NCI-H524 treated with DMSO at 0.1 percent for 48 hours (cell line): ENCODE measurements at regions not wholly inside any gene's neighbourhood (a gene's known extent, or its start where the extent isn't known, plus 50 kb on each side); places are given as distances from the start of the nearest gene placed in this dataset.

Experiments used
- DNase-seq: peaks from one replicate; lab custom pipeline; 2025; lab: John Stamatoyannopoulos, UW

DNA sequence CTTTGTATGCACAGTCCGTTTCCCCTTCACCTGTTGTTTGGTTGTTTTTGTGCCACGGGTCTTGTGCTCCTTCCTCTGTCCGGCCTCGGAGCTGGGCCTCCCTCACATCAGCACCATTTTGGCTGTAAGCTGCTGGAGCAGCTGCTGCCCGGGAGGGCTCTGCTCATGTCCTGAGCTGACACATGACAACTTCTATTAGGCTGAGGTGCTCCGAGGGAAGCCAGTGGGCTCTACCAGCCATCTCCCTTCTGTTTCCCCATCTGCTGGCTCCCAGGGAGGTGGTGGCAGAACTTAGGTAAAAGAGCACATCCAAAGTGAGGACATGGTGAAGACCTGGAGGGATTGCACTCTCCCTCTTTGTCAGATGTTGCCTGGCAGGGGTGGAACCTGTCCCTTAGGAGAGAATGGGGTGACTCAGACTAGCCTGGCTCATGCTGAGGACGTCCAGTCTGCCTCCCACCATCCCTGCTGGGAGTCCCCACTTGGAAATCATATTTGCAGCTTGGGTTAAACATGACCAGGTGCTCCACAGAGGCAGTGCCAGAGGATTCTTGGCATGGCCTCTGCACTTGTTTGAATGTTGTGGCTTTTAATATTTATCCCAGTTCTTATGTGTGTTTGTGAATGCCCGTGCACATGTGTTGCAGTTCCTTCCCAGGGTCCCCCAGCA, 49.8 kb upstream of the TNP1 start:
- DNase-seq, result no peak
